GM19351 (cell line): ENCODE measurements at regions not wholly inside any gene's neighbourhood (a gene's known extent, or its start where the extent isn't known, plus 50 kb on each side); places are given as distances from the start of the nearest gene placed in this dataset.
"Not testable (repeated sequence)": the region's sequence is repeated elsewhere in the genome, so short reads cannot be mapped to it uniquely, and the experiment has no call there.

Experiments used
- ATAC-seq: cut with Tn5 transposase; IDR thresholded peaks from one replicate; pipeline ENCODE4 v1.9.1; 2021; ENCODE audit warnings: mild to moderate bottlenecking, moderate library complexity; ENCODE audit not compliant: unreplicated experiment

DNA sequence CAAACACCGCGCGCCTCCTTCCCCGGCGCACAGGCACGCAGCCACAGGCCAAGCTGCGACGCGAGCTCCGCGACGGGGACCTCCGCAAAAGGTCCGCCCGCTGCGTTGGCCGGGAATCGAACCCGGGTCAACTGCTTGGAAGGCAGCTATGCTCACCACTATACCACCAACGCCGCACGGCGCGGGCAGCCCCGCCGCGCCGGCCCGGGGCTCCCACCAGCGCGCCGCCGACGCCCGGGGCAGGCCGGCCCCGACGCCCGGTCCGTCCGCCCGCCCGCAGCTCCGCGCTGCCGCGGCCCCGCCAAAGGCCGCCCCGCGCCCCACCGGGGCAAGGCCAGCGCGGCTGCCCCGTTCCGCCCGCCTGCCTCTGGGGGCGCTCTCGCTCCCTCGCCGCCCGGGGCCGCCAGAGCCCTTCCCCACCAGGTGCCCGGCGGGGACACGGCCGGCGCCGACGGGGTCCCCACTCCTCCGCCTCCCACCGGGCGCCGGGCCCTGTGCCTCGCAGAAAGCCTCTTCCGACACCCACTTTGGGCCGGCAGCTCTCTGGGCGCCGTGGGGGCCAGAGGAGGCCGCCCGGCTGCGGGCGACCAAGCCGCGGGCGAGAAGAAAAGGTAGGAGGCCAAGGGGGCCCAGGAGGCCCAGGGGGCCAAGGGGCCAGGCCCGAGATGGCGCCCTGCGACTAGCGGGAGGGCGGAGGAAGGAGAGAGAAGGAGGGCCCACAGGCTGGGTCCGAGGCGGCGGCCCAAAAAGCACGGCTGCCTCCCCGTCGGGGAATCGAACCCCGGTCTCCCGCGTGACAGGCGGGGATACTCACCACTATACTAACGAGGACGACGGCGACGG, 50.2 kb upstream of the FCGR2A start:
- peak; percentile 24 for ATAC-seq

GRCh38 chr1:161453950-161454864, 51.0 kb upstream of the FCGR2A start:
- ATAC-seq = peak; percentile 75

DNA sequence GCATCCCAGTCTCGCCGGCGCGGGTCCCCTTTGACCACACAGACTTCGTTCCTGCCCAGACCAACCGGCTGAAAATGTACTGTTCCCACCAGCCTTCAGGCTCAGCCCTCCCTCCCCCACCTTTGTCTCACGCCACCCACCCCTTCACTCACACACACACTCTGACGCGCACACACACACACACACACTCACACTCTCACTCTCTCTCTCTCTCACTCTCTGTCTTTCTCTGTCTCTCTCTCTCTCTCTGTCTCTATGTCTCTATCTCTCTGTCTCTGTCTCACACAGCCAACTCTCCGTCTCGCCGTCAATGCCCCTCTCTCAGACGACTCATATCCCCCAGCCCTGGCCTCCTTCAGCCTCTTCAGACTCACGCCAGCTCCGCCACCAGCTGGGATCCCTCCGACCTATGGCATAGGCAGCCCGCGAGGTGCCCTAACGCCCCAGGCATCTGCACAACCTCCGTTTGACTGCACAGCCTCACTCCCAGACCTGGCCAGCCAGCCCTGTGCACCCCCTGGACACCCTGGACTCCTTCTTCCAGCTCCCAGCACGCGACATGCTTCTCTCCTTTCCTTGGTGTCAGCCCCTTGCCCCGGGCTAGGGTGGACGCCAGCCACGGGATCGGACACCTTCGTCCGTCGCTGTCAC, 53.4 kb upstream of the FCGR2A start:
- not testable (repeated sequence) for ATAC-seq

DNA sequence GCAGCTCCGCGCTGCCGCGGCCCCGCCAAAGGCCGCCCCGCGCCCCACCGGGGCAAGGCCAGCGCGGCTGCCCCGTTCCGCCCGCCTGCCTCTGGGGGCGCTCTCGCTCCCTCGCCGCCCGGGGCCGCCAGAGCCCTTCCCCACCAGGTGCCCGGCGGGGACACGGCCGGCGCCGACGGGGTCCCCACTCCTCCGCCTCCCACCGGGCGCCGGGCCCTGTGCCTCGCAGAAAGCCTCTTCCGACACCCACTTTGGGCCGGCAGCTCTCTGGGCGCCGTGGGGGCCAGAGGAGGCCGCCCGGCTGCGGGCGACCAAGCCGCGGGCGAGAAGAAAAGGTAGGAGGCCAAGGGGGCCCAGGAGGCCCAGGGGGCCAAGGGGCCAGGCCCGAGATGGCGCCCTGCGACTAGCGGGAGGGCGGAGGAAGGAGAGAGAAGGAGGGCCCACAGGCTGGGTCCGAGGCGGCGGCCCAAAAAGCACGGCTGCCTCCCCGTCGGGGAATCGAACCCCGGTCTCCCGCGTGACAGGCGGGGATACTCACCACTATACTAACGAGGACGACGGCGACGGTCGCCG, 57.4 kb upstream of the FCGR2A start:
- ATAC-seq = peak; percentile 34

GRCh38 chr1:161447040-161447759, 58.1 kb upstream of the FCGR2A start:
- peak; percentile 44 for ATAC-seq

- ATAC-seq = not testable (repeated sequence)
Measured at GRCh38 chr1:161444725-161445124, 60.5 kb upstream of the FCGR2A start.

- not testable (repeated sequence) for ATAC-seq
Measured at GRCh38 chr1:161444255-161444654, 61.0 kb upstream of the FCGR2A start.

- peak; percentile 49 for ATAC-seq
Measured at GRCh38 chr1:161440312-161440894, 64.9 kb upstream of the FCGR2A start.

- no peak for ATAC-seq
Measured at GRCh38 chr1:161439280-161440232, 65.7 kb upstream of the FCGR2A start.

GRCh38 chr1:161433191-161433590, 65.5 kb upstream of the CFAP126 start:
- ATAC-seq = not testable (repeated sequence)

DNA sequence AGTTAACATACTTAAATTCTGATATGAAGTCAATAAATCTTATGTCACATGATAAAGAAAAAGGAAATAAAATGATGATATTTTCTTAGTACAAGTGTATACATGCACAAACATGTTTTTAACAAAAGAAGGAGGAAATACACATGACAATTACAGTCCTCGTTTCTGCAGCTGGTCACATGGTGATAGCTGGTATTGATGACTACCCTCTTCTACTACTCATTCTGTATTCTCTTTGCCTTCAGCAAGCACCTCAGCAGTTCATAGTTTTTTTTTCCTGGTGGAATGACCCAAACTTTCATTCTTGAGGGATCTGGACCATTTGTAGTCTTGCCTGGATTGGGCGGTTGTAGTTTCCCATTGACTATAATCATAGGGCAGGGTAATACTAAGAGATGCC, 64.4 kb upstream of the CFAP126 start:
- ATAC-seq = no peak

GRCh38 chr1:161427733-161428516, 60.2 kb upstream of the CFAP126 start:
- no peak for ATAC-seq

GRCh38 chr1:161422914-161423313, 55.2 kb upstream of the CFAP126 start:
- not testable (repeated sequence) for ATAC-seq

DNA sequence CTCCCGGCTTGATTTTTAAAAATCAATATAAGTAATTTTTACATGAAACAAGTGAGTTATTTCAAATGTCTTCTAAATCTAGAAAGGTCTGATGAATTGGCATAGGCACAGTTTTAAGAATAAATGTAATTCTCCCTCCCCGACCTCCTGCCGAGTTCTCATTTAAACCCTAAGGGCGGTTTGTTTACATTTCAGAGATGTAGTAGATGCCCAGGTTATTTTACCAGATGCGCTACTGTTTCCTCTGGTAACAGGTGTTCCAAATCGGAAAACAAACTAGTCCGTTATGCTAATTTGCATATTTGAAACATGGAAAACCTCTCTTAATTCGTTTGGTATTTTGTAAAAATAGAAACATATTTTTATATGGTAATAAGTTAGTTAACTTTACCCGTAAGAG, 53.8 kb upstream of the CFAP126 start:
- ATAC-seq = no peak

GRCh38 chr1:161420763-161421455, 53.2 kb upstream of the CFAP126 start:
- ATAC-seq = no peak

- ATAC-seq = not testable (repeated sequence)
Measured at GRCh38 chr1:161417536-161417935, 49.9 kb upstream of the CFAP126 start.
